ENCODE measurements at regions not wholly inside any gene's neighbourhood (a gene's known extent, or its start where the extent isn't known, plus 50 kb on each side); places are given as distances from the start of the nearest gene placed in this dataset.
"Not testable (repeated sequence)": the region's sequence is repeated elsewhere in the genome, so short reads cannot be mapped to it uniquely, and the experiment has no call there.

DNA sequence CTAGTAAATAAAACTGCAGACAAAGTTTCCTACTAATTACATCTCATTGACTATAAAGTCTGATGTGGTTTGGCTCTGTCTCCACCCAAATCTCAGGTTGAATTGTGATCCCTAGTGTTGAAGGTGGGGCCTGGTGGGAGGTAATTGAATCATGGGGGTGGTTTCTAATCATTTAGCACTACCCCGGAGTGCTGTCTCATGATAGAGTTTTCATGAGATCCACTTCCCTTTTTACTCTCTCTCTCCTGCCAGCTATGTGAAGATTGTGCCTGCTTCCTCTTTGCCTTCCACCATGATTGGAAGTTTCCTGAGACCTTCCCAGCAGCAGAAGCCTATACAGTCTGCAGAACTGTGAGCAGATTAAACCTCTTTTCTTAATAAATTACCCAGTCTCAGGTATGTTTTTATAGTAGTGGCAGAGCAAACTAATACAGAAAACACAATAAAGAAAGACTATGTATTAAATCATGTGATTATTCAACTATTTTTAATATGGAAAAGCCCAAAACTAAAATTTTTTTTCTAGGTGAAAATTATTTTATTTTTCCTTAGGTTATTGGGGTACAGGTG lies 232.1 kb downstream of the FZD1 start:
- no peak for DNase-seq (ENCODE audit: low read depth)
- TF ChIP-seq, protein P1, sequence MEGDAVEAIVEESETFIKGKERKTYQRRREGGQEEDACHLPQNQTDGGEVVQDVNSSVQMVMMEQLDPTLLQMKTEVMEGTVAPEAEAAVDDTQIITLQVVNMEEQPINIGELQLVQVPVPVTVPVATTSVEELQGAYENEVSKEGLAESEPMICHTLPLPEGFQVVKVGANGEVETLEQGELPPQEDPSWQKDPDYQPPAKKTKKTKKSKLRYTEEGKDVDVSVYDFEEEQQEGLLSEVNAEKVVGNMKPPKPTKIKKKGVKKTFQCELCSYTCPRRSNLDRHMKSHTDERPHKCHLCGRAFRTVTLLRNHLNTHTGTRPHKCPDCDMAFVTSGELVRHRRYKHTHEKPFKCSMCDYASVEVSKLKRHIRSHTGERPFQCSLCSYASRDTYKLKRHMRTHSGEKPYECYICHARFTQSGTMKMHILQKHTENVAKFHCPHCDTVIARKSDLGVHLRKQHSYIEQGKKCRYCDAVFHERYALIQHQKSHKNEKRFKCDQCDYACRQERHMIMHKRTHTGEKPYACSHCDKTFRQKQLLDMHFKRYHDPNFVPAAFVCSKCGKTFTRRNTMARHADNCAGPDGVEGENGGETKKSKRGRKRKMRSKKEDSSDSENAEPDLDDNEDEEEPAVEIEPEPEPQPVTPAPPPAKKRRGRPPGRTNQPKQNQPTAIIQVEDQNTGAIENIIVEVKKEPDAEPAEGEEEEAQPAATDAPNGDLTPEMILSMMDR (IDR thresholded peaks at IDR 0.05; ENCODE audit: insufficient read depth, low read depth, low read length, missing control alignments) = no peak
- no peak overlapping the region for H3K4me3 ChIP-seq (ENCODE audit: low read depth, low read length)

DNA sequence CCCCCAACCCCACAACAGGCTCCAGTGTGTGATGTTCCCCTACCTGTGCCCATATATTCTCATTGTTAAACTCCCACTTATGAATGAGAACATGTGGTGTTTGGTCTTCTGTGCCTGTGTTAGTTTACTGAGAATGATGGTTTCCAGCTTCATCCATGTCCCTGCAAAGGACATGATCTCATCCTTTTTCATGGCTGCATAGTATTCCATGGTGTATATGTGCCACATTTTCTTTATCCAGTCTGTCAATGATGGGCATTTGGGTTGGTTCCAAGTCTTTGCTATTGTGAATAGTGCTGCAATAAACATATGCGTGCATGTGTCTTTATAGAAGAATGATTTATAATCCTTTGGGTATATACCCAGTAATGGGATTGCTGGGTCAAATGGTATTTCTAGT lies 233.0 kb downstream of the FZD1 start:
- not testable (repeated sequence) for DNase-seq (ENCODE audit: low read depth); H3K4me3 ChIP-seq (ENCODE audit: low read depth, low read length)

DNA sequence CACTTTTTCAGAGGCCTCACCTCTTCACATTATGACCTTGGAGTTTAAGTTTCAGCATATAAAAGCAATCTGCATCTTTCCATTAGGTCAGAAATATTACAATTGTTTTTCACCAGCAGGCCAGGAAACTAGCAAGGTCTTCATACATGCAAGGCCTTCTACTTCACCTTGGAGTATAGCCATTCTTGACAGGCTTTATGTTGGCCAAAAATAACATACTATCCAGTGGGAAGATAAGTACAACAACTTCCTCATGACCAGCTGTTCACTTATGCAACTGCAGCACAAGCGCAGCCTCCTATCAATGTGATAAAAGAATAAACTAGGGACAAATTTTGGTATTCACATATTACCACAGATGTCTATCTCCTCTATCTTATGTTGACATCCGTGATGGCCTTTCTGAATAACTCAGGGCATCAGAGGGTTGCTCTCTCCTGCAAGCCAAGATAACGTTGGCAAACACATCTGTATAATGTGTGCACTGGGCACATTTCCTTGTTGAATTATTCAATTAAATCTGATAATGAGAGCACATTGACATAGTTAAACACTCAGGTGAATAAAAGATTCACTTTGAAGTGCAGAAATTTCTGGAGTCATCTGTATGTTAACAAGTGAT lies 239.8 kb downstream of the FZD1 start:
- TF ChIP-seq, protein P1 (IDR thresholded peaks at IDR 0.05; ENCODE audit: insufficient read depth, low read depth, low read length, missing control alignments) = no peak
- DNase-seq (ENCODE audit: low read depth) = no peak
- no peak overlapping the region for H3K4me3 ChIP-seq (ENCODE audit: low read depth, low read length)

DNA sequence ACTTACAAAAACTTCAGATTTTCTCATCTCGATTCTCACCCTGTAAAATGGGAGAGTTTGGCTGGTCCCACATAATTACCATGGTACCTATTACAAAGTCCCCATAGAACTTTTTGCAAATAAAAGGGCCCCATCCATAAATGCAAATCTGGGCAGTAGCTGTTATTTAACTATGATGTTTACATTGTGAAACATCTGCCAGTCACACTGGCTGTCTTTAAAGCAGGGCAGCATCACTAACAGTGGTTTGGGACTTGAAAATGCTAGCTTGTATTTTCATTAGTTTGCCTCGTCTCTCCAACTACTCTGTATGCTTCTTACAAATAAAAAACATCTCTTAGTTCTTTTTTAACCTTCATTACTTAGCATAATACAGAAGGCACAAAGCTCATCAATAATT lies 240.7 kb downstream of the FZD1 start:
- no peak overlapping the region for H3K4me3 ChIP-seq (ENCODE audit: low read depth, low read length)
- TF ChIP-seq, protein P1 (IDR thresholded peaks at IDR 0.05; ENCODE audit: insufficient read depth, low read depth, low read length, missing control alignments) = no peak
- no peak for DNase-seq (ENCODE audit: low read depth)

DNA sequence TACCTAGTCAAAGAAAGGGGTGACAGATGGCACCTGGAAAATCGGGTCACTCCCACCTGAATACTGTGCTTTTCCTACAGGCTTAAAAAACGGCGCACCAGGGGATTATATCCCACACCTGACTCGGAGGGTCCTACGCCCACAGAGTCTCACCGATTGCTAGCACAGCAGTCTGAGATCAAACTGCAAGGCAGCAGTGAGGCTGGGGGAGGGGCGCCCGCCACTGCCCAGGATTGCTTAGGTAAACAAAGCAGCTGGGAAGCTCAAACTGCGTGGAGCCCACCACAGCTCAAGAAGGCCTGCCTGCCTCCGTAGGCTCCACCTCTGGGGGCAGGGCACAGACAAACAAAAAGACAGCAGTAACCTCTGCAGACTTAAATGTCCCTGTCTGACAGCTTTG lies 242.7 kb downstream of the FZD1 start:
- DNase-seq (ENCODE audit: low read depth) = not testable (repeated sequence)

DNA sequence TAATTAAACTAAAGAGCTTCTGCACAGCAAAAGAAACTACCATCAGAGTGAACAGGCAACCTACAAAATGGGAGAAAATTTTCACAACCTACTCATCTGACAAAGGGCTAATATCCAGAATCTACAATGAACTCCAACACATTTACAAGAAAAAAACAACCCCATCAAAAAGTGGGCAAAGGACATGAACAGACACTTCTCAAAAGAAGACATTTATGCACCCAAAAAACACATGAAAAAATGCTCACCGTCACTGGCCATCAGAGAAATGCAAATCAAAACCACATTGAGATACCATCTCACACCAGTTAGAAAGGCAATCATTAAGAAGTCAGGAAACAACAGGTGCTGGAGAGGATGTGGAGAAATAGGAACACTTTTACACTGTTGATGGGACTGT lies 247.6 kb downstream of the FZD1 start:
- H3K4me3 ChIP-seq (ENCODE audit: low read depth, low read length); DNase-seq (ENCODE audit: low read depth): not testable (repeated sequence)

More for the DNA sequence above, 242.7 kb downstream of the FZD1 start:
- H3K4me3 ChIP-seq (ENCODE audit: low read depth, low read length) = not testable (repeated sequence)

DNA sequence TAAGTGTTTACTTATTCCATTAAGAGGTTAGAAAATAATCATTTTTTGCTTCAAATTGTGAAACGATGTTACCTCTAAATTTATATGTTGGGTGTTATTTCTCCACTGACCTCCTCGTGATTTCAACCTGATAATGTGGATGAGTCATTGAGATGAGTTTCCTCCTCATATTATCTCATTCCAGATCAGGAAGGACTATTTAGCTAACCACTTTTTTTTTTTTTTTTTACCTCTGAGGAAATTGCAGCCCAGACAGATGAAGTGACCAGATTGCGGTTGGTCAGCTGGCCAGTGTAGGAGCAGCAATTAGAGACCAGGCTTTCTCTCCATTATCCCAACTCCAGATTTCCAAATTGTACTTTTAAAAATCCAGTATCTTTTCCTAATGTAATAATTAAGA lies 248.7 kb downstream of the FZD1 start:
- H3K4me3 ChIP-seq (ENCODE audit: low read depth, low read length) = no peak overlapping the region
- DNase-seq (ENCODE audit: low read depth) = no peak
- TF ChIP-seq, protein P1 (IDR thresholded peaks at IDR 0.05; ENCODE audit: insufficient read depth, low read depth, low read length, missing control alignments) = no peak

DNA sequence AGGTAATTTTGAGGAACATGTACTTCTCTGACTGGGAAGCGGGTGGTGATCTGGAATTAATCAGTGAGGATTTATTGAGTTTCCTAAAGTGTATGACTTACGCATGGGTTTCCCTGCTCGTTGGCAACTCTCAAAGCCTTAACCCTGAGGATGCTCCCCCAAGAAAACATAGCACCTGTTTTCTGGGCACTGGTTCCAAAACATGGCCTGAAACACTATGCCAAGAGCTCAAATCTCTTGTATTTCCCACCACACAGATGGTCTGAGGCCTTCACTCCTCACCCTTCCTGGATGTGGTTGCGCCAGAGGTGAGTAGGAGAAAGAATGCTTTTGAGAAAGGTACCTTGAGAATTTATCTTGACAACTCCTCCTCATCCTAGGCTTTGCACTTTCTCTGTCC lies 250.4 kb downstream of the FZD1 start:
- TF ChIP-seq, protein P1 (IDR thresholded peaks at IDR 0.05; ENCODE audit: insufficient read depth, low read depth, low read length, missing control alignments) = no peak
- no peak overlapping the region for H3K4me3 ChIP-seq (ENCODE audit: low read depth, low read length)
- DNase-seq (ENCODE audit: low read depth) = no peak
